ENCODE measurements at regions not wholly inside any gene's neighbourhood (a gene's known extent, or its start where the extent isn't known, plus 50 kb on each side); places are given as distances from the start of the nearest gene placed in this dataset.

GRCh38 chr13:74450964-74451363 is 316.8 kb upstream of the KLF12 start:
- Histone ChIP-seq H3K23me2 (ENCODE audit: low read depth, low read length) (no peaks in the 10 kb centered on the region), H2BK15ac (ENCODE audit: low read length) (no peak overlapping the region), H2BK120ac (replicated peaks; ENCODE audit: low read depth, low read length) (no peak overlapping the region), H3K79me2 (ENCODE audit: control insufficient read depth in 1 of 2, insufficient read depth in 2 of 2, low read length in 2 of 2) (no peaks in the 10 kb centered on the region), H3K18ac (ENCODE audit: extremely low read depth, low read length) (no peak overlapping the region), H2AK5ac (ENCODE audit: low read depth, low read length) (no peak overlapping the region), H3K27ac (ENCODE audit: low read depth, low read length) (no peak overlapping the region), H3K4me1 (replicated peaks in 1 of 4; ENCODE audit: control insufficient read depth in 3 of 4, insufficient read depth in 4 of 4, low read length in 3 of 4) (no peaks in the 10 kb centered on the region), H3K9ac (replicated peaks in 1 of 4; ENCODE audit: extremely low read depth in 1 of 4, low read depth in 3 of 4, low read length in 3 of 4) (no peak overlapping the region), H3K79me1 (ENCODE audit: low read depth, low read length) (no peaks in the 10 kb centered on the region), H3K4ac (replicated peaks; ENCODE audit: insufficient read length, low read depth, low read length) (no peak overlapping the region), H4K5ac (ENCODE audit: insufficient read length, low read depth, low read length) (no peak overlapping the region), H3K9me3 (ENCODE audit: insufficient read depth in 2 of 2, low read depth in 1 of 2, low read length in 1 of 2) (no peaks in the 10 kb centered on the region), H4K8ac (ENCODE audit: extremely low read depth, insufficient read depth, low read length) (no peak overlapping the region), H3K36me3 (ENCODE audit: control insufficient read depth in 2 of 4, insufficient read depth in 4 of 4, low read length in 3 of 4) (no peaks in the 10 kb centered on the region), H2BK20ac (ENCODE audit: low read length) (no peak overlapping the region), H2AFZ (ENCODE audit: low read length) (no peak overlapping the region), H3K4me2 (ENCODE audit: insufficient read depth in 1 of 2, low read depth in 2 of 2, low read length in 2 of 2) (no peak overlapping the region), H3K14ac (ENCODE audit: insufficient read length) (no peak overlapping the region), H3K56ac (replicated peaks; ENCODE audit: insufficient read length, low read depth, low read length) (no peak overlapping the region), H2BK5ac (ENCODE audit: low read depth, low read length) (no peak overlapping the region), H3K23ac (ENCODE audit: insufficient read length) (no peak overlapping the region), H3K4me3 (ENCODE audit: extremely low read depth in 1 of 4, insufficient read depth in 2 of 4, low read depth in 3 of 4, low read length in 4 of 4) (no peak overlapping the region), H4K20me1 (replicated peaks in 1 of 2; ENCODE audit: control insufficient read depth in 1 of 2, insufficient read depth in 2 of 2, low read length in 2 of 2) (no peaks in the 10 kb centered on the region), H2BK12ac (ENCODE audit: low read depth, low read length) (no peak overlapping the region), H3K27me3 (replicated peaks in 1 of 4; ENCODE audit: control insufficient read depth in 3 of 4, extremely low read depth in 1 of 4, insufficient read depth in 3 of 4, low read length in 3 of 4) (no peaks in the 10 kb centered on the region), H4K91ac (replicated peaks; ENCODE audit: insufficient read length, low read length) (no peak overlapping the region)
- DNase-seq (ENCODE audit: low read depth in 1 of 2, low spot score in 2 of 2) (no peak), FAIRE-seq (no peak)
- TF ChIP-seq RFX5 (IDR thresholded peaks at IDR 0.05; ENCODE audit: borderline replicate concordance, low read depth, low read length) (no peak), KDM4A (IDR thresholded peaks at IDR 0.05; ENCODE audit: low read depth, low read length, severe bottlenecking) (no peak)
- POLR2A ChIA-PET (ENCODE audit: partially characterized antibody): no interaction called here
- 91% methylated on average over 3 of the region's 3 CpGs; no CpG with 5 or more reads in 1 of the 2 experiments for WGBS, 2 experiments (ENCODE audit: extremely low coverage in 1 of 2, insufficient coverage in 1 of 2, insufficient read length in 1 of 2, insufficient replicate concordance in 2 of 2, low coverage in 1 of 2, low lambda C conversion rate in 2 of 2, missing lambda C conversion rate in 1 of 2)
- CTCF ChIA-PET (ENCODE audit: partially characterized antibody): interaction anchor here (0.9 to 1.4 kb wide), 3 partner anchors 51 to 683 kb away, joined by 3 read pairs; no protein-coding TSS in a partner anchor
